ENCODE measurements at regions not wholly inside any gene's neighbourhood (a gene's known extent, or its start where the extent isn't known, plus 50 kb on each side); places are given as distances from the start of the nearest gene placed in this dataset.

DNA sequence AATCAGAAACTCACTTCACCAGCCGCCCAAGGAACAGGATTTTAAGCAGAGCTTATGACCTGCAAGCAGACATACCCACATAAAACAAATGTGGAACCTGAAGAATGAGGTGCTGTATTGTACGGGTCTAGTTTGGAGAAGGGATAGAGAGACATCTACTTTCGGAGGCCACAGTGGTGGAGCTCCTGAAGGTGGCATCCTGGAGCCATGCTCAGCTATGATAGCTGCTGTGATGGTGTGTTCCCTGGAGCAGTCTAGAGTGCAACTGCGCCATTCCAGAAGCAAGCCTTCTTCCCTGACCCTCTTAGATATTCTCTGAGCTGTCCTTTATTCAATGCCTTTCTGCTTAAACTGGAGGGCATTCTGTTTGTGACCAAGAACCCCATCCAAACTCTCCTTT, 402.6 kb downstream of the FUT8 start:
- TF ChIP-seq CTCF (IDR thresholded peaks at IDR 0.05; ENCODE audit: unreplicated experiment), result no peak
- peaks cover 23% of the 10 kb centered on the region for H3K4me1 Mint-ChIP-seq (ENCODE audit: unreplicated experiment)
- H3K27me3 Mint-ChIP-seq (ENCODE audit: unreplicated experiment), result no peaks in the 10 kb centered on the region
- peaks cover under 1% of the 10 kb centered on the region for H3K36me3 Mint-ChIP-seq (ENCODE audit: low read depth, unreplicated experiment)
- H3K27ac Mint-ChIP-seq (ENCODE audit: unreplicated experiment), result no peak overlapping the region
- H3K4me3 Mint-ChIP-seq (ENCODE audit: unreplicated experiment), result no peak overlapping the region
- no peak for DNase-seq (ENCODE audit: low spot score)
- no peaks in the 10 kb centered on the region for H3K9me3 Mint-ChIP-seq (ENCODE audit: unreplicated experiment)

DNA sequence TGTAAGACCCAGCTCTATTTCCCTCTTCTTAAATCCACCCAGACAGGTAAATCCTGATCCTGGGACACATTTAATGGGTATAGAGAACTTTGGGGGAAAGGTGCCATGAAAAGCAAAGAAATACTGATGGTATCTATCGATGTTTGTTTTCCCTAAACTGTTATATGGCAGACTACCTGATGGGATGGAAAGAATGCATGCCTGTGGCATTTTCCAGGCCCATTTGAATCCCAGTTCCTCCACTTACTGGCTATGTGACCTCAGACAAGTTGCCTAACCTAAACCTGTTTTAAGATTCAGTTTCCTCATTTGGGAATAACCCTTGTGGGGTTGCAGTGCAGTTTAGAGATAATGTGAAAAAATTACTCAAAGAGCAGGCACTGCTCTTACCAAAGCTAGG, 404.5 kb downstream of the FUT8 start:
- no peak overlapping the region for H3K27ac Mint-ChIP-seq (ENCODE audit: unreplicated experiment)
- no peak overlapping the region for H3K4me3 Mint-ChIP-seq (ENCODE audit: unreplicated experiment)
- TF ChIP-seq CTCF (IDR thresholded peaks at IDR 0.05; ENCODE audit: unreplicated experiment), result no peak
- no peaks in the 10 kb centered on the region for H3K36me3 Mint-ChIP-seq (ENCODE audit: low read depth, unreplicated experiment)
- H3K9me3 Mint-ChIP-seq (ENCODE audit: unreplicated experiment), result no peaks in the 10 kb centered on the region
- no peak for DNase-seq (ENCODE audit: low spot score)
- peaks cover 7% of the 10 kb centered on the region for H3K4me1 Mint-ChIP-seq (ENCODE audit: unreplicated experiment)
- H3K27me3 Mint-ChIP-seq (ENCODE audit: unreplicated experiment), result no peaks in the 10 kb centered on the region

DNA sequence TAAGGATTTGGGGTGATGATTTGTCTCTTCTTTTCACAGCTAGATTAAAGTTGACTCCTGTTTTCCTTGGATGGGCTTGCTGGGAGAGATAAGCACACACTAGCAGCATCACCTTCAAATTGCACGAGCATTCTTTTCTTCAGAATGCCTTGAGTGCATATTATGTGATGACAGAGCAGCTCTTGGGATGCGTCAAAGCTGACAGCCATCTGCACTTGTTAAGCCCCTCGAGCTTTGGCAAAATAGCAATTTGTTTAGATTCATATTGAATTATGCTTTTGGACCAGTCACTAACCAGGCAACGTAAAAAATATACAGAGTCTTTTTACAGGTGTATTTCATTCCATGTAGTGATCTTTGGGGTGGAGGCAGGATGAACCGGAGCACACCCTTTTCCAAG, 407.0 kb downstream of the FUT8 start:
- H3K4me1 Mint-ChIP-seq (ENCODE audit: unreplicated experiment), result no peaks in the 10 kb centered on the region

GRCh38 chr14:65821224-65821753, 408.8 kb downstream of the FUT8 start:
- Mint-ChIP-seq H3K36me3 (ENCODE audit: low read depth, unreplicated experiment) (no peaks in the 10 kb centered on the region), H3K4me3 (ENCODE audit: unreplicated experiment) (no peak overlapping the region), H3K9me3 (ENCODE audit: unreplicated experiment) (no peaks in the 10 kb centered on the region), H3K27ac (ENCODE audit: unreplicated experiment) (no peak overlapping the region), H3K27me3 (ENCODE audit: unreplicated experiment) (no peaks in the 10 kb centered on the region), H3K4me1 (ENCODE audit: unreplicated experiment) (no peaks in the 10 kb centered on the region)
- DNase-seq (ENCODE audit: low spot score), result no peak
- TF ChIP-seq CTCF (IDR thresholded peaks at IDR 0.05; ENCODE audit: unreplicated experiment), result no peak

More for the DNA sequence above, 407.0 kb downstream of the FUT8 start:
- Mint-ChIP-seq H3K27me3 (ENCODE audit: unreplicated experiment) (no peaks in the 10 kb centered on the region), H3K4me3 (ENCODE audit: unreplicated experiment) (no peak overlapping the region), H3K36me3 (ENCODE audit: low read depth, unreplicated experiment) (no peaks in the 10 kb centered on the region), H3K27ac (ENCODE audit: unreplicated experiment) (no peak overlapping the region), H3K9me3 (ENCODE audit: unreplicated experiment) (no peaks in the 10 kb centered on the region)
- DNase-seq (ENCODE audit: low spot score), result no peak
- TF ChIP-seq CTCF (IDR thresholded peaks at IDR 0.05; ENCODE audit: unreplicated experiment), result no peak

DNA sequence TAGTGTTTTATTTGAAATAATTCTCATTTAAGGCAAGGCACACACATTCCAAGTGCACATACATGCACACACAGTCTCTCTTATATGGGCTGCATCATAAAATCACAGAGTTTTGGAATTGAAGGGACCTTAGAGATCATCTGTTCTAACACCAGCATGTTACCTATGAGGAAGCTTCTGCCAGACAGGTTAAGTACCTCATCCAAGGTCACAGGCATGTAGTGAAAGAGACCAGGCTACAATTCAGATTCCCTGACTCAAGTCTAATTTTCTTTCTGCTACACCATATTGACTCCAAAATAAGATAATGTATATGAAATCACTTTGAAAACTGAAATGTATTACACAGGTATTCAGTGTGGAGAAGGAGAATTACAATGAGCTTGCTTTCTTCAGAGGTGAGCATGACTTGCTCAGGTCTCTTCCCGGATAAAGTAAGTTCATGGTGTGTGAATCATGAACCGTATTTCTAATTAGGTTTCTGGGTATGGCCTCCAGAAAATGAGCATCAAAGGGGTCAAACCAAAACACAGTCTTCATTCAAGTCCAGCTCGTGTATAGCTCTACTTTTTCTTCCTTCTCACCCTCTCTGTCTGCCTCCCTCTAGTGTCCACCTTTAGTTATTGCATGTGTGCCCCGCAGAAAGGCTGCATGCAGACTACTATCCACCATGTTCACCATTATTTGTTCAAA, 411.9 kb downstream of the FUT8 start:
- peaks cover 2% of the 10 kb centered on the region for H3K27me3 Mint-ChIP-seq (ENCODE audit: unreplicated experiment)
- no peak overlapping the region for H3K4me3 Mint-ChIP-seq (ENCODE audit: unreplicated experiment)
- peak; percentile 91 for TF ChIP-seq CTCF (IDR thresholded peaks at IDR 0.05; ENCODE audit: unreplicated experiment)
- H3K4me1 Mint-ChIP-seq (ENCODE audit: unreplicated experiment), result no peaks in the 10 kb centered on the region
- H3K36me3 Mint-ChIP-seq (ENCODE audit: low read depth, unreplicated experiment), result no peaks in the 10 kb centered on the region
- H3K9me3 Mint-ChIP-seq (ENCODE audit: unreplicated experiment), result no peaks in the 10 kb centered on the region
- H3K27ac Mint-ChIP-seq (ENCODE audit: unreplicated experiment), result no peak overlapping the region
- DNase-seq (ENCODE audit: low spot score), result peak; percentile 65
